ENCODE measurements at regions not wholly inside any gene's neighbourhood (a gene's known extent, or its start where the extent isn't known, plus 50 kb on each side); places are given as distances from the start of the nearest gene placed in this dataset.

- Histone ChIP-seq H3K9me3 (no peaks in the 10 kb centered on the region), H3K4me1 (ENCODE audit: low read depth) (no peaks in the 10 kb centered on the region), H3K36me3 (ENCODE audit: low read depth) (no peaks in the 10 kb centered on the region), H3K4me3 (no peak overlapping the region)
- intact Hi-C loops (cut with DNase I, micrococcal nuclease): no loop called here
- DNase-seq (no peak), ATAC-seq (no peak)
- no peak for TF ChIP-seq CTCF (IDR thresholded peaks at IDR 0.05)
Measured at GRCh38 chr20:7240490-7240889, 473.0 kb downstream of the BMP2 start.

GRCh38 chr20:7248281-7249201 lies 481.1 kb downstream of the BMP2 start:
- Histone ChIP-seq H3K36me3 (ENCODE audit: low read depth) (no peaks in the 10 kb centered on the region), H3K9me3 (no peaks in the 10 kb centered on the region), H3K4me3 (no peak overlapping the region), H3K4me1 (ENCODE audit: low read depth) (no peaks in the 10 kb centered on the region)
- ATAC-seq (no peak), DNase-seq (no peak)
- no peak for TF ChIP-seq CTCF (IDR thresholded peaks at IDR 0.05)
- intact Hi-C loops (cut with DNase I, micrococcal nuclease): no loop called here

GRCh38 chr20:7250337-7250736 lies 482.9 kb downstream of the BMP2 start:
- TF ChIP-seq CTCF (IDR thresholded peaks at IDR 0.05): no peak
- H3K4me1 ChIP-seq (ENCODE audit: low read depth): no peaks in the 10 kb centered on the region
- H3K9me3 ChIP-seq: no peaks in the 10 kb centered on the region
- no peak for DNase-seq
- no peak for ATAC-seq
- no peaks in the 10 kb centered on the region for H3K36me3 ChIP-seq (ENCODE audit: low read depth)
- H3K4me3 ChIP-seq: no peak overlapping the region
- intact Hi-C loops (cut with DNase I, micrococcal nuclease): no loop called here

- no peaks in the 10 kb centered on the region for H3K9me3 ChIP-seq
- H3K4me1 ChIP-seq (ENCODE audit: low read depth): no peaks in the 10 kb centered on the region
- H3K36me3 ChIP-seq (ENCODE audit: low read depth): no peaks in the 10 kb centered on the region
- H3K4me3 ChIP-seq: no peak overlapping the region
- ATAC-seq (no peak), DNase-seq (no peak)
- intact Hi-C loops (cut with DNase I, micrococcal nuclease): no loop called here
- TF ChIP-seq CTCF (IDR thresholded peaks at IDR 0.05): no peak
Measured at GRCh38 chr20:7257099-7257498, 489.6 kb downstream of the BMP2 start.

- no peak for ATAC-seq
- no peaks in the 10 kb centered on the region for H3K36me3 ChIP-seq (ENCODE audit: low read depth)
- H3K4me3 ChIP-seq: no peak overlapping the region
- intact Hi-C loops (cut with DNase I, micrococcal nuclease): no loop called here
- no peaks in the 10 kb centered on the region for H3K9me3 ChIP-seq
- no peak for DNase-seq
- H3K4me1 ChIP-seq (ENCODE audit: low read depth): no peaks in the 10 kb centered on the region
- TF ChIP-seq CTCF (IDR thresholded peaks at IDR 0.05): no peak
Measured at GRCh38 chr20:7257692-7258466, 490.4 kb downstream of the BMP2 start.
